KMS-11 (cell line): ENCODE measurements at regions not wholly inside any gene's neighbourhood (a gene's known extent, or its start where the extent isn't known, plus 50 kb on each side); places are given as distances from the start of the nearest gene placed in this dataset.
"Not testable (repeated sequence)": the region's sequence is repeated elsewhere in the genome, so short reads cannot be mapped to it uniquely, and the experiment has no call there.

Experiments
- H2AFZ ChIP-seq: fragments of 200-600 bp; sonication (generic); 2 replicates; pipeline ENCODE4 v1.6.1; 2016; ENCODE audit warnings: antibody characterized with exemption, mixed run types, low read depth
- H3K27ac ChIP-seq: fragments of 200-600 bp; sonication (generic); 2 replicates; pipeline ENCODE4 v1.6.1; 2016; ENCODE audit warnings: mild to moderate bottlenecking, mixed run types
- H3K27me3 ChIP-seq: fragments of 200-600 bp; sonication (generic); 2 replicates; pipeline ENCODE4 v1.6.1; 2017; ENCODE audit warnings: mild to moderate bottlenecking, low read depth, mixed run types, moderate library complexity; ENCODE audit not compliant: insufficient read depth
- H3K36me3 ChIP-seq: fragments of 200-600 bp; sonication (generic); 2 replicates; pipeline ENCODE4 v1.6.1; 2017; ENCODE audit warnings: mild to moderate bottlenecking, mixed run types; ENCODE audit not compliant: insufficient read depth
- H3K4me1 ChIP-seq: fragments of 200-600 bp; sonication (generic); 2 replicates; pipeline ENCODE4 v1.6.1; 2016; ENCODE audit warnings: mild to moderate bottlenecking, low read depth, mixed run types; ENCODE audit not compliant: poor library complexity, severe bottlenecking
- H3K4me2 ChIP-seq: fragments of 200-600 bp; sonication (generic); 2 replicates; pipeline ENCODE4 v1.7.0; 2016; ENCODE audit warnings: mild to moderate bottlenecking, mixed run types
- H3K4me3 ChIP-seq: fragments of 200-600 bp; sonication (generic); IDR thresholded peaks from 2 replicates; pipeline ENCODE4 v1.6.1; 2017; ENCODE audit warnings: low read depth, low read length, mixed read lengths; ENCODE audit not compliant: insufficient read depth
- H3K79me2 ChIP-seq: fragments of 200-600 bp; sonication (generic); 2 replicates; pipeline ENCODE4 v1.6.1; 2016; ENCODE audit warnings: low read depth, mixed run types; ENCODE audit not compliant: insufficient read depth
- H3K9ac ChIP-seq: fragments of 200-600 bp; sonication (generic); 2 replicates; pipeline ENCODE4 v1.6.1; 2016; ENCODE audit warnings: mild to moderate bottlenecking, mixed run types
- H4K20me1 ChIP-seq: fragments of 200-600 bp; sonication (generic); 2 replicates; pipeline ENCODE4 v1.6.1; 2016; ENCODE audit warnings: mild to moderate bottlenecking, mixed run types; ENCODE audit not compliant: insufficient read depth
- CTCF ChIP-seq: fragments of 200-600 bp; sonication (generic); conservative IDR thresholded peaks from 2 replicates; pipeline ENCODE4 v1.6.1; 2017; ENCODE audit warnings: low read depth, mild to moderate bottlenecking, antibody characterized with exemption, low read length, moderate library complexity, mixed read lengths

GRCh38 chr6:159414711-159415110 lies 245.5 kb downstream of the FNDC1 start:
- Histone ChIP-seq H3K9ac (no peak overlapping the region), H3K4me2 (no peak overlapping the region), H4K20me1 (no peaks in the 10 kb centered on the region), H3K27ac (no peak overlapping the region), H2AFZ (no peak overlapping the region), H3K27me3 (no peaks in the 10 kb centered on the region), H3K4me3 (no peak overlapping the region), H3K4me1 (no peaks in the 10 kb centered on the region), H3K36me3 (no peaks in the 10 kb centered on the region), H3K79me2 (no peaks in the 10 kb centered on the region)
- no peak for TF ChIP-seq CTCF

GRCh38 chr6:159407211-159407780 lies 238.1 kb downstream of the FNDC1 start:
- not testable (repeated sequence) for H3K4me2 ChIP-seq, H4K20me1 ChIP-seq, H3K4me1 ChIP-seq, H2AFZ ChIP-seq, H3K36me3 ChIP-seq, H3K27ac ChIP-seq, H3K9ac ChIP-seq, H3K27me3 ChIP-seq, H3K4me3 ChIP-seq, H3K79me2 ChIP-seq

- Histone ChIP-seq H3K4me3 (no peak overlapping the region), H2AFZ (no peak overlapping the region), H3K4me2 (no peak overlapping the region), H3K4me1 (no peaks in the 10 kb centered on the region), H3K79me2 (no peaks in the 10 kb centered on the region), H4K20me1 (no peaks in the 10 kb centered on the region), H3K27me3 (no peaks in the 10 kb centered on the region), H3K9ac (no peak overlapping the region), H3K36me3 (no peaks in the 10 kb centered on the region), H3K27ac (no peak overlapping the region)
- TF ChIP-seq CTCF, result no peak
Measured at GRCh38 chr6:159404296-159404695, 235.1 kb downstream of the FNDC1 start.

- Histone ChIP-seq H4K20me1 (no peaks in the 10 kb centered on the region), H3K27ac (no peak overlapping the region), H3K36me3 (no peaks in the 10 kb centered on the region), H3K4me2 (no peak overlapping the region), H2AFZ (no peak overlapping the region), H3K27me3 (no peaks in the 10 kb centered on the region), H3K4me1 (no peaks in the 10 kb centered on the region), H3K9ac (no peak overlapping the region), H3K4me3 (no peak overlapping the region), H3K79me2 (no peaks in the 10 kb centered on the region)
- no peak for TF ChIP-seq CTCF
Measured at GRCh38 chr6:159400826-159401225, 231.6 kb downstream of the FNDC1 start.

- Histone ChIP-seq H3K36me3 (no peaks in the 10 kb centered on the region), H3K79me2 (no peaks in the 10 kb centered on the region), H3K4me1 (no peaks in the 10 kb centered on the region), H2AFZ (no peak overlapping the region), H3K4me2 (no peak overlapping the region), H3K27me3 (no peaks in the 10 kb centered on the region), H3K9ac (no peak overlapping the region), H4K20me1 (no peaks in the 10 kb centered on the region), H3K4me3 (no peak overlapping the region), H3K27ac (no peak overlapping the region)
- no peak for TF ChIP-seq CTCF
Measured at GRCh38 chr6:159399751-159400221, 230.6 kb downstream of the FNDC1 start.
